ENCODE measurements at regions not wholly inside any gene's neighbourhood (a gene's known extent, or its start where the extent isn't known, plus 50 kb on each side); places are given as distances from the start of the nearest gene placed in this dataset.

DNA sequence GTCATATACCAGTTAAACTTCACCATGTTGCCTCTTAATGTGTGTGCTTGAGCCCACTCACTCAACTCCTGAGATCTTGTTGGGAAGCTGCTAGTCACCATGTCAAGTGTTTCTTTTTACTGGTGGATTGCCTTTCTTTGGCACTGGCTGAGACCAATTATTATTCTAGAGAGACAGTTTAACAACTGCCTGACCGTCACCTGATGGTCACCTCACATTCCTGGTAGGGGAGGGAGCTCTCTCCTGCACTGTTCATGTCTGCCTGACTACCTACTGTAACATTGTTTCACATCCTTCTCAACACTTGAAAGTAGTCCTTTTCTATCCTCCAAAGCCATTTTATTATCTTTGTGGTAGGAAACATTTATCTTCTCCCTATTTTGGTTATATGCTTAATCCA is 172.3 kb downstream of the RWDD3 start (continued):
- no peak for TF ChIP-seq CHD7 (IDR thresholded peaks at IDR 0.05; ENCODE audit: insufficient replicate concordance, low read length)
- TF ChIP-seq TEAD4 (IDR thresholded peaks at IDR 0.05; ENCODE audit: low read depth, low read length) = peak; percentile 63; the same call in 1 of the 2 replicates

All from H1 (cell line).